Vagina (tissue), 2 donors: ENCODE measurements at regions not wholly inside any gene's neighbourhood (a gene's known extent, or its start where the extent isn't known, plus 50 kb on each side); places are given as distances from the start of the nearest gene placed in this dataset.

Experiments
- DNase-seq, 2 donors: peaks; one replicate each; pipeline ENCODE4 v3.0.0-alpha.2; 2017; ENCODE audit errors: extremely low spot score in 2 of 2
- H3K27ac ChIP-seq: fragments of 200-600 bp; sonication (generic); one replicate; pipeline ENCODE4 v1.5.1; 2019
- H3K27me3 ChIP-seq: fragments of 200-600 bp; sonication (generic); one replicate; pipeline ENCODE4 v1.5.1; 2019
- H3K36me3 ChIP-seq, 2 donors: fragments of 200-600 bp; sonication (generic); one replicate each; pipeline ENCODE4 v1.5.1; 2017 to 2019
- H3K4me1 ChIP-seq: fragments of 200-600 bp; sonication (generic); one replicate; pipeline ENCODE4 v1.5.1; 2019
- H3K4me3 ChIP-seq, 2 donors: fragments of 200-600 bp; sonication (generic); 1 replicate in 1 of 2; 2 replicates in 1 of 2; pipeline ENCODE4 v1.5.1; 2016 to 2019
- H3K9me3 ChIP-seq: fragments of 200-600 bp; sonication (generic); one replicate; pipeline ENCODE4 v1.5.1; 2019
- CTCF ChIP-seq, 3 experiments: fragments of 450-650 bp in 2 of 3; fragments of 200-600 bp in 1 of 3; sonication (generic) in 1 of 3; IDR thresholded peaks; one replicate each; pipeline ENCODE4 v1.5.1; 2017 to 2019; ENCODE audit warnings: antibody characterized with exemption in 3 of 3, mild to moderate bottlenecking in 2 of 3, moderate library complexity in 2 of 3
- POLR2A ChIP-seq, 2 donors: fragments of 450-650 bp; IDR thresholded peaks; one replicate each; pipeline ENCODE4 v1.6.1; 2017; ENCODE audit warnings: antibody characterized with exemption in 2 of 2, mild to moderate bottlenecking in 2 of 2, moderate library complexity in 2 of 2
- POLR2AphosphoS5 ChIP-seq, 2 donors: sonication (generic); formaldehyde crosslinking; IDR thresholded peaks; one replicate each; pipeline ENCODE4 v1.9.0; 2017; ENCODE audit warnings: antibody characterized with exemption in 2 of 2, mild to moderate bottlenecking in 2 of 2, low read depth in 1 of 2; ENCODE audit not compliant: insufficient read depth in 1 of 2
- intact Hi-C: fragments of 100-400 bp; cut with DNase I; formaldehyde crosslinking; loops from one replicate; pipeline ENCODE4 v1.15.1; 2023

GRCh38 chr11:71324788-71325417, 72.5 kb upstream of the SHANK2 start:
- Histone ChIP-seq H3K36me3 (no peaks in the 10 kb centered on the region), H3K4me3 (no peak overlapping the region), H3K4me1 (no peaks in the 10 kb centered on the region), H3K27me3 (no peaks in the 10 kb centered on the region), H3K27ac (no peak overlapping the region), H3K9me3 (no peaks in the 10 kb centered on the region)
- TF ChIP-seq POLR2A (IDR thresholded peaks at IDR 0.05), result no peak
- TF ChIP-seq POLR2AphosphoS5 (IDR thresholded peaks at IDR 0.05; ENCODE audit: insufficient read depth in 1 of 2, low read depth in 1 of 2), result no peak
- no peak for TF ChIP-seq CTCF (IDR thresholded peaks at IDR 0.05)
- intact Hi-C loops, result no loop called here
- no peak for DNase-seq

GRCh38 chr11:71323876-71324526, 71.6 kb upstream of the SHANK2 start:
- no peak for TF ChIP-seq POLR2AphosphoS5 (IDR thresholded peaks at IDR 0.05; ENCODE audit: insufficient read depth in 1 of 2, low read depth in 1 of 2)
- no peak for TF ChIP-seq POLR2A (IDR thresholded peaks at IDR 0.05)
- TF ChIP-seq CTCF (IDR thresholded peaks at IDR 0.05), result no peak

GRCh38 chr11:71322861-71323582, 70.6 kb upstream of the SHANK2 start:
- no peaks in the 10 kb centered on the region for H3K27me3 ChIP-seq
- no peaks in the 10 kb centered on the region for H3K4me1 ChIP-seq
- H3K36me3 ChIP-seq, result no peaks in the 10 kb centered on the region
- no peak overlapping the region for H3K4me3 ChIP-seq
- no peak overlapping the region for H3K27ac ChIP-seq
- DNase-seq, result no peak
- no peak for TF ChIP-seq POLR2A (IDR thresholded peaks at IDR 0.05)
- no peak for TF ChIP-seq POLR2AphosphoS5 (IDR thresholded peaks at IDR 0.05; ENCODE audit: insufficient read depth in 1 of 2, low read depth in 1 of 2)
- TF ChIP-seq CTCF (IDR thresholded peaks at IDR 0.05), result no peak
- H3K9me3 ChIP-seq, result no peaks in the 10 kb centered on the region
- intact Hi-C loops, result no loop called here

More at GRCh38 chr11:71323876-71324526, 71.6 kb upstream of the SHANK2 start:
- H3K27me3 ChIP-seq, result no peaks in the 10 kb centered on the region
- no peak overlapping the region for H3K4me3 ChIP-seq
- H3K9me3 ChIP-seq, result no peaks in the 10 kb centered on the region
- intact Hi-C loops, result no loop called here
- H3K4me1 ChIP-seq, result no peaks in the 10 kb centered on the region
- no peak overlapping the region for H3K27ac ChIP-seq
- no peak for DNase-seq
- no peaks in the 10 kb centered on the region for H3K36me3 ChIP-seq

GRCh38 chr11:71322192-71322735, 69.9 kb upstream of the SHANK2 start:
- H3K9me3 ChIP-seq, result no peaks in the 10 kb centered on the region
- no peaks in the 10 kb centered on the region for H3K27me3 ChIP-seq
- H3K36me3 ChIP-seq, result no peaks in the 10 kb centered on the region
- TF ChIP-seq POLR2AphosphoS5 (IDR thresholded peaks at IDR 0.05; ENCODE audit: insufficient read depth in 1 of 2, low read depth in 1 of 2) (no peak), POLR2A (IDR thresholded peaks at IDR 0.05) (no peak), CTCF (IDR thresholded peaks at IDR 0.05) (no peak)
- H3K4me3 ChIP-seq, result no peak overlapping the region
- no peak for DNase-seq
- intact Hi-C loops, result no loop called here
- H3K4me1 ChIP-seq, result no peaks in the 10 kb centered on the region
- no peak overlapping the region for H3K27ac ChIP-seq
